Muscle layer of duodenum (tissue), 2 donors: ENCODE measurements at regions not wholly inside any gene's neighbourhood (a gene's known extent, or its start where the extent isn't known, plus 50 kb on each side); places are given as distances from the start of the nearest gene placed in this dataset.

Experiments
- H3K27ac ChIP-seq: one replicate; pipeline ENCODE4 v1.7.0; 2013; ENCODE audit warnings: mild to moderate bottlenecking, low read length
- H3K27me3 ChIP-seq: one replicate; pipeline ENCODE4 v1.7.0; 2013; ENCODE audit warnings: low read depth, mild to moderate bottlenecking, control low read depth, low read length
- H3K36me3 ChIP-seq, 2 donors: one replicate each; pipeline ENCODE4 v1.7.0; 2013; ENCODE audit warnings: low read length in 2 of 2, control low read depth in 1 of 2, mild to moderate bottlenecking in 1 of 2; ENCODE audit not compliant: insufficient read depth in 2 of 2, control insufficient read depth in 1 of 2
- H3K4me1 ChIP-seq, 2 donors: one replicate each; pipeline ENCODE4 v1.7.0; 2013; ENCODE audit warnings: low read length in 2 of 2, mild to moderate bottlenecking in 2 of 2, control low read depth in 1 of 2, moderate library complexity in 1 of 2; ENCODE audit not compliant: insufficient read depth in 2 of 2, control insufficient read depth in 1 of 2
- H3K4me3 ChIP-seq, 2 donors: one replicate each; pipeline ENCODE4 v1.7.0; 2013; ENCODE audit warnings: low read length in 2 of 2, low read depth in 1 of 2, mild to moderate bottlenecking in 1 of 2
- H3K9me3 ChIP-seq, 2 donors: one replicate each; pipeline ENCODE4 v1.7.0; 2013; ENCODE audit warnings: low read length in 2 of 2, control low read depth in 1 of 2, mild to moderate bottlenecking in 1 of 2; ENCODE audit not compliant: control insufficient read depth in 1 of 2
- donor health status: healthy.

- H3K36me3 ChIP-seq: no peaks in the 10 kb centered on the region
- H3K9me3 ChIP-seq: no peaks in the 10 kb centered on the region
- no peaks in the 10 kb centered on the region for H3K4me1 ChIP-seq
- H3K4me3 ChIP-seq: no peak overlapping the region
- no peak overlapping the region for H3K27ac ChIP-seq
- H3K27me3 ChIP-seq: no peaks in the 10 kb centered on the region
Observed at GRCh38 chr14:26887847-26888246, 290.0 kb upstream of the NOVA1 start.

GRCh38 chr14:26888592-26888991, 290.8 kb upstream of the NOVA1 start:
- H3K4me1 ChIP-seq: no peaks in the 10 kb centered on the region
- no peaks in the 10 kb centered on the region for H3K9me3 ChIP-seq
- H3K4me3 ChIP-seq: no peak overlapping the region
- H3K27ac ChIP-seq: no peak overlapping the region
- no peaks in the 10 kb centered on the region for H3K36me3 ChIP-seq
- no peaks in the 10 kb centered on the region for H3K27me3 ChIP-seq

GRCh38 chr14:26896447-26896846, 298.6 kb upstream of the NOVA1 start:
- no peak overlapping the region for H3K4me3 ChIP-seq
- H3K27ac ChIP-seq: no peak overlapping the region
- no peaks in the 10 kb centered on the region for H3K4me1 ChIP-seq
- H3K27me3 ChIP-seq: no peaks in the 10 kb centered on the region
- peaks cover 0 to 4% of the 10 kb centered on the region in 2 donors for H3K9me3 ChIP-seq
- no peaks in the 10 kb centered on the region for H3K36me3 ChIP-seq

- no peaks in the 10 kb centered on the region for H3K4me1 ChIP-seq
- no peaks in the 10 kb centered on the region for H3K36me3 ChIP-seq
- no peak overlapping the region for H3K4me3 ChIP-seq
- H3K27me3 ChIP-seq: no peaks in the 10 kb centered on the region
- H3K9me3 ChIP-seq: peaks cover 0 to 4% of the 10 kb centered on the region in 2 donors
- H3K27ac ChIP-seq: no peak overlapping the region
Observed at GRCh38 chr14:26897196-26897595, 299.4 kb upstream of the NOVA1 start.

GRCh38 chr14:26905229-26905628, 307.4 kb upstream of the NOVA1 start:
- H3K27ac ChIP-seq: no peak overlapping the region
- peaks cover 0 to 3% of the 10 kb centered on the region in 2 donors for H3K9me3 ChIP-seq
- H3K27me3 ChIP-seq: no peaks in the 10 kb centered on the region
- no peak overlapping the region for H3K4me3 ChIP-seq
- no peaks in the 10 kb centered on the region for H3K36me3 ChIP-seq
- no peaks in the 10 kb centered on the region for H3K4me1 ChIP-seq

GRCh38 chr14:26913786-26914185, 316.0 kb upstream of the NOVA1 start:
- Histone ChIP-seq H3K27ac (no peak overlapping the region), H3K9me3 (no peaks in the 10 kb centered on the region), H3K4me1 (no peaks in the 10 kb centered on the region), H3K4me3 (no peak overlapping the region), H3K27me3 (no peaks in the 10 kb centered on the region), H3K36me3 (no peaks in the 10 kb centered on the region)

- no peak overlapping the region for H3K4me3 ChIP-seq
- no peaks in the 10 kb centered on the region for H3K9me3 ChIP-seq
- H3K27me3 ChIP-seq: no peaks in the 10 kb centered on the region
- H3K36me3 ChIP-seq: no peaks in the 10 kb centered on the region
- no peaks in the 10 kb centered on the region for H3K4me1 ChIP-seq
- H3K27ac ChIP-seq: no peak overlapping the region
Observed at GRCh38 chr14:26917086-26917485, 319.3 kb upstream of the NOVA1 start.

- no peak overlapping the region for H3K27ac ChIP-seq
- H3K4me3 ChIP-seq: no peak overlapping the region
- no peaks in the 10 kb centered on the region for H3K9me3 ChIP-seq
- no peaks in the 10 kb centered on the region for H3K36me3 ChIP-seq
- no peaks in the 10 kb centered on the region for H3K4me1 ChIP-seq
- no peaks in the 10 kb centered on the region for H3K27me3 ChIP-seq
Observed at GRCh38 chr14:26925876-26926584, 328.2 kb upstream of the NOVA1 start.

GRCh38 chr14:26926585-26926984, 328.8 kb upstream of the NOVA1 start:
- H3K4me1 ChIP-seq: no peaks in the 10 kb centered on the region
- no peak overlapping the region for H3K4me3 ChIP-seq
- no peaks in the 10 kb centered on the region for H3K27me3 ChIP-seq
- H3K9me3 ChIP-seq: no peaks in the 10 kb centered on the region
- no peaks in the 10 kb centered on the region for H3K36me3 ChIP-seq
- no peak overlapping the region for H3K27ac ChIP-seq

GRCh38 chr14:26928019-26928418, 330.2 kb upstream of the NOVA1 start:
- no peak overlapping the region for H3K27ac ChIP-seq
- H3K9me3 ChIP-seq: no peaks in the 10 kb centered on the region
- no peaks in the 10 kb centered on the region for H3K27me3 ChIP-seq
- H3K36me3 ChIP-seq: no peaks in the 10 kb centered on the region
- H3K4me1 ChIP-seq: no peaks in the 10 kb centered on the region
- no peak overlapping the region for H3K4me3 ChIP-seq

- no peaks in the 10 kb centered on the region for H3K4me1 ChIP-seq
- H3K9me3 ChIP-seq: no peaks in the 10 kb centered on the region
- no peaks in the 10 kb centered on the region for H3K36me3 ChIP-seq
- no peaks in the 10 kb centered on the region for H3K27me3 ChIP-seq
- H3K27ac ChIP-seq: no peak overlapping the region
- no peak overlapping the region for H3K4me3 ChIP-seq
Observed at GRCh38 chr14:26929361-26929760, 331.5 kb upstream of the NOVA1 start.

GRCh38 chr14:26930576-26930975, 332.7 kb upstream of the NOVA1 start:
- no peaks in the 10 kb centered on the region for H3K9me3 ChIP-seq
- H3K27me3 ChIP-seq: no peaks in the 10 kb centered on the region
- H3K4me3 ChIP-seq: no peak overlapping the region
- no peaks in the 10 kb centered on the region for H3K4me1 ChIP-seq
- no peaks in the 10 kb centered on the region for H3K36me3 ChIP-seq
- H3K27ac ChIP-seq: no peak overlapping the region
